ENCODE measurements at regions not wholly inside any gene's neighbourhood (a gene's known extent, or its start where the extent isn't known, plus 50 kb on each side); places are given as distances from the start of the nearest gene placed in this dataset.

GRCh38 chr10:78437998-78438906 lies 404.6 kb downstream of the RPS24 start:
- no peak overlapping the region for H3K4me3 ChIP-seq (ENCODE audit: low read depth, low read length)
- TF ChIP-seq CTCF (IDR thresholded peaks at IDR 0.05; ENCODE audit: insufficient read depth, low read depth, low read length, missing control alignments) = peak; percentile 17
- DNase-seq (ENCODE audit: low read depth) = peak; percentile 27

- DNase-seq (ENCODE audit: low read depth) = no peak
- no peak for TF ChIP-seq CTCF (IDR thresholded peaks at IDR 0.05; ENCODE audit: insufficient read depth, low read depth, low read length, missing control alignments)
- no peak overlapping the region for H3K4me3 ChIP-seq (ENCODE audit: low read depth, low read length)
Observed at GRCh38 chr10:78438907-78439809, 405.5 kb downstream of the RPS24 start.

GRCh38 chr10:78441010-78441409 lies 407.3 kb downstream of the RPS24 start:
- TF ChIP-seq CTCF (IDR thresholded peaks at IDR 0.05; ENCODE audit: insufficient read depth, low read depth, low read length, missing control alignments) = no peak
- no peak overlapping the region for H3K4me3 ChIP-seq (ENCODE audit: low read depth, low read length)
- no peak for DNase-seq (ENCODE audit: low read depth)

GRCh38 chr10:78441694-78442093 lies 408.0 kb downstream of the RPS24 start:
- no peak overlapping the region for H3K4me3 ChIP-seq (ENCODE audit: low read depth, low read length)
- TF ChIP-seq CTCF (IDR thresholded peaks at IDR 0.05; ENCODE audit: insufficient read depth, low read depth, low read length, missing control alignments) = no peak
- DNase-seq (ENCODE audit: low read depth) = no peak

- no peak for DNase-seq (ENCODE audit: low read depth)
Observed at GRCh38 chr10:78442836-78443550, 409.3 kb downstream of the RPS24 start.

More at GRCh38 chr10:78442836-78443550, 409.3 kb downstream of the RPS24 start:
- no peak for TF ChIP-seq CTCF (IDR thresholded peaks at IDR 0.05; ENCODE audit: insufficient read depth, low read depth, low read length, missing control alignments)
- H3K4me3 ChIP-seq (ENCODE audit: low read depth, low read length) = no peak overlapping the region

Data from GM12865 (cell line).